Smooth muscle cell (in vitro differentiated cells): ENCODE measurements at regions not wholly inside any gene's neighbourhood (a gene's known extent, or its start where the extent isn't known, plus 50 kb on each side); places are given as distances from the start of the nearest gene placed in this dataset.

Source experiments
- DNase-seq: peaks from one replicate; lab custom pipeline; 2025; ENCODE audit not compliant: unreplicated experiment; lab: John Stamatoyannopoulos, UW
- H2AFZ ChIP-seq: fragments of 200-600 bp; sonication (generic); 2 replicates; pipeline ENCODE4 v1.6.0; 2016; ENCODE audit warnings: antibody characterized with exemption, low read depth, mild to moderate bottlenecking
- H3F3A ChIP-seq: fragments of 200-600 bp; sonication (generic); 2 replicates; pipeline ENCODE4 v1.6.0; 2017; ENCODE audit warnings: antibody characterized with exemption, low read depth
- H3K27ac ChIP-seq: fragments of 200-600 bp; sonication (generic); 2 replicates; pipeline ENCODE4 v1.5.1; 2016; ENCODE audit warnings: low read depth, mild to moderate bottlenecking
- H3K27me3 ChIP-seq: fragments of 200-600 bp; sonication (generic); 2 replicates; pipeline ENCODE4 v1.6.1; 2016; ENCODE audit warnings: low read depth, mild to moderate bottlenecking
- H3K36me3 ChIP-seq: fragments of 200-600 bp; sonication (generic); 2 replicates; pipeline ENCODE4 v1.5.1; 2016; ENCODE audit warnings: low read depth
- H3K4me1 ChIP-seq: fragments of 200-600 bp; sonication (generic); 2 replicates; pipeline ENCODE4 v1.5.1; 2016; ENCODE audit warnings: low read depth
- H3K4me2 ChIP-seq: fragments of 200-600 bp; sonication (generic); 2 replicates; pipeline ENCODE4 v1.6.0; 2016; ENCODE audit warnings: mild to moderate bottlenecking
- H3K4me3 ChIP-seq: fragments of 200-600 bp; sonication (generic); 2 replicates; pipeline ENCODE4 v1.5.1; 2016; ENCODE audit warnings: mild to moderate bottlenecking
- H3K79me2 ChIP-seq: fragments of 200-600 bp; sonication (generic); 2 replicates; pipeline ENCODE4 v1.6.0; 2016; ENCODE audit warnings: low read depth, mild to moderate bottlenecking
- H3K9ac ChIP-seq: fragments of 200-600 bp; sonication (generic); 2 replicates; pipeline ENCODE4 v1.6.0; 2016; ENCODE audit warnings: low read depth
- H3K9me3 ChIP-seq: fragments of 200-600 bp; sonication (generic); replicated peaks from 2 replicates; pipeline ENCODE4 v1.5.1; 2016; ENCODE audit warnings: low read depth
- H4K20me1 ChIP-seq: fragments of 200-600 bp; sonication (generic); 2 replicates; pipeline ENCODE4 v1.6.0; 2016; ENCODE audit warnings: low read depth
- WGBS: methylation state at CpG from one replicate; pipeline ENCODE4 v1.1.7; 2016; ENCODE audit warnings: low lambda C conversion rate; 5-methylcytosine and 5-hydroxymethylcytosine counted together
- TF ChIP-seq, protein P1 (sequence below): fragments of 200-600 bp; sonication (generic); IDR thresholded peaks from 2 replicates; pipeline ENCODE4 v1.5.1; 2017; ENCODE audit warnings: borderline replicate concordance, mild to moderate bottlenecking, antibody characterized with exemption; ENCODE audit not compliant: insufficient read depth, poor library complexity, severe bottlenecking

DNA sequence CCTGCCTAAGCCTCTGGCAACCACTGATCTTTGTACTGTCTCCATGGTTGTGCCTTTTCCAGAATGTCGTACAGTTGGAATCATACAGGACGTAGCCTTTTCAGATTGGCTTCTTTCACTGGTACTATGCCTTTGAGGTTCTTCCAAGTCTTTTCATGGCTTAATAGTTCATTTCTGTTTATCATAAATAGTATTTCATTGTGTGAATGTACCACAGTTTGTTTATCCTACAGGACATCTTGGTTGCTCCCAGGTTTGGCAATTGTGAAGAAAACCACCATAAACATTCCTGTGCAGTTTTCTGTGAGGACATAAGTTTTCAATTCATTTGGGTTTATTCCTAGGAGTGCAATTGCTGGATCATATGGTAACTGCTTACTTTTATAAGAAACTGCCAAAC, 190.6 kb upstream of the RAB4A start:
- no peak overlapping the region for H2AFZ ChIP-seq
- H3K4me1 ChIP-seq, result no peaks in the 10 kb centered on the region
- 98% methylated on average over 2 of the region's 2 CpGs for WGBS
- no peaks in the 10 kb centered on the region for H3F3A ChIP-seq
- no peak overlapping the region for H3K9ac ChIP-seq
- TF ChIP-seq, protein P1, sequence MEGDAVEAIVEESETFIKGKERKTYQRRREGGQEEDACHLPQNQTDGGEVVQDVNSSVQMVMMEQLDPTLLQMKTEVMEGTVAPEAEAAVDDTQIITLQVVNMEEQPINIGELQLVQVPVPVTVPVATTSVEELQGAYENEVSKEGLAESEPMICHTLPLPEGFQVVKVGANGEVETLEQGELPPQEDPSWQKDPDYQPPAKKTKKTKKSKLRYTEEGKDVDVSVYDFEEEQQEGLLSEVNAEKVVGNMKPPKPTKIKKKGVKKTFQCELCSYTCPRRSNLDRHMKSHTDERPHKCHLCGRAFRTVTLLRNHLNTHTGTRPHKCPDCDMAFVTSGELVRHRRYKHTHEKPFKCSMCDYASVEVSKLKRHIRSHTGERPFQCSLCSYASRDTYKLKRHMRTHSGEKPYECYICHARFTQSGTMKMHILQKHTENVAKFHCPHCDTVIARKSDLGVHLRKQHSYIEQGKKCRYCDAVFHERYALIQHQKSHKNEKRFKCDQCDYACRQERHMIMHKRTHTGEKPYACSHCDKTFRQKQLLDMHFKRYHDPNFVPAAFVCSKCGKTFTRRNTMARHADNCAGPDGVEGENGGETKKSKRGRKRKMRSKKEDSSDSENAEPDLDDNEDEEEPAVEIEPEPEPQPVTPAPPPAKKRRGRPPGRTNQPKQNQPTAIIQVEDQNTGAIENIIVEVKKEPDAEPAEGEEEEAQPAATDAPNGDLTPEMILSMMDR, result no peak
- H3K36me3 ChIP-seq, result no peaks in the 10 kb centered on the region
- no peaks in the 10 kb centered on the region for H3K79me2 ChIP-seq
- DNase-seq, result no peak
- H3K4me3 ChIP-seq, result no peak overlapping the region
- no peak overlapping the region for H3K27ac ChIP-seq
- H3K27me3 ChIP-seq, result no peaks in the 10 kb centered on the region
- H3K4me2 ChIP-seq, result no peak overlapping the region
- no peaks in the 10 kb centered on the region for H4K20me1 ChIP-seq
- no peaks in the 10 kb centered on the region for H3K9me3 ChIP-seq

DNA sequence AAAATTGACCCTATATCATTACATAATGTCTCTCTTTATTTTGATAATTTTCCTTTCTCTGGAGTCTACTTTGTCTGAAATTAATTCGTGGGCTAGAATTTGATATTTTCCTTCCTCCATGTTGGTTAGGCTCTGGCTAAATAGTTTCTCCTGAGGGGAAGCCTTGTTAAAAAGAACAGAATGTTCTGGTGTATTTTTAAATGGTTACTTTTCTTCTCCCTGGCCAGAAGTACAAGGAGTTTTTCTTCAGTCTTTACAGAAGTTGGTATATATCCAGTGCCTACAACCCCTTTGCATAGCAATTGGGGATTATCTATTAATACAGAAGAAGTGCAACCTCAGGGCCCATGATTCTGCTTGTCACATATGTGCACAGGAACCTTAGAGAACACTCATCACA, 185.6 kb upstream of the RAB4A start:
- TF ChIP-seq, protein P1, result no peak
- Histone ChIP-seq H3K27me3 (no peaks in the 10 kb centered on the region), H3K9ac (no peak overlapping the region), H3K9me3 (no peaks in the 10 kb centered on the region), H3K36me3 (no peaks in the 10 kb centered on the region), H3K79me2 (no peaks in the 10 kb centered on the region), H2AFZ (no peak overlapping the region), H4K20me1 (no peaks in the 10 kb centered on the region), H3K4me1 (no peaks in the 10 kb centered on the region), H3K4me3 (no peak overlapping the region), H3F3A (no peaks in the 10 kb centered on the region), H3K27ac (no peak overlapping the region), H3K4me2 (no peak overlapping the region)
- DNase-seq, result no peak
- WGBS, result 86% methylated on average over 1 of the region's 1 CpG

DNA sequence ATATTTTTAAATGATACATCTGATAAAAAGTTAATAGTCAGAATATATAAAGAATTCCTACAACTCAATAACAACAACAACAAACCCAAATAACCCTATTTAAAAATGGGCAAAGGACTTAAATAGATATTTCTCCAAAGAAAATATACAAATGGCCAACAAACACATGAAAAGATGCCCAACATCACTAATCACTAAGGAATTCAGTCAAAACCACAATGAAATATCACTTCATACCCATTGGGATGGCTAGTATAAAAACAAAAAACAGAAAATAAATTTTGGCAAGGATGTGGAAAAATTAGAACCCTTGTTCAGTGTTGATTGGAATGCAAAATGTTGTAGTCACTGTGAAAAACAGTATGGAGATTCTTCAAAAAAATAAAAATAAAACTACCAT, 184.8 kb upstream of the RAB4A start:
- Histone ChIP-seq H3K4me3 (no peak overlapping the region), H3K9ac (no peak overlapping the region), H3K9me3 (no peaks in the 10 kb centered on the region), H3K79me2 (no peaks in the 10 kb centered on the region), H3K4me1 (no peaks in the 10 kb centered on the region), H3K36me3 (no peaks in the 10 kb centered on the region), H4K20me1 (no peaks in the 10 kb centered on the region), H3K27me3 (no peaks in the 10 kb centered on the region), H3K27ac (no peak overlapping the region), H3F3A (no peaks in the 10 kb centered on the region), H2AFZ (no peak overlapping the region), H3K4me2 (no peak overlapping the region)
- TF ChIP-seq, protein P1, result no peak
- DNase-seq, result no peak

DNA sequence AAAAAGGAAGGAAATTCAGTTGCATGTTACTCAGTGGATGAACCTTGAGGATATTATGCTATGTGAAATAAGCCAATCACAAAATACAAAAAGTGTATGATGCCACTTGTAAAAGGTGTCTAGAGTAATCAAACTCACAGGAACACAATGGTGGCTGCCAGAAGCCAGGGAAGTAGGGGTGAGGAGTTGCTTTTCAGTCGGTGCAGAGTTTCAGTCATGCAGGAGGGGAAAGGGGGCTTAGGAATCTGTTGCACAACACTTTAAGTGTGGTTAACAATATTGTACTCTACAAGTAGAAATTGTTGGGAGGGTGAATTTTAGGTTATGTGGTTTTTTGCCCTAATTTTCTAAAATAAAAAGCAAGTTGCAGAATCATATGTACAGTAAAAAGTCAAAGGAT, 184.2 kb upstream of the RAB4A start:
- Histone ChIP-seq H2AFZ (no peak overlapping the region), H3K27ac (no peak overlapping the region), H3K9ac (no peak overlapping the region), H3F3A (no peaks in the 10 kb centered on the region), H3K4me1 (no peaks in the 10 kb centered on the region), H3K79me2 (no peaks in the 10 kb centered on the region), H3K4me3 (no peak overlapping the region), H3K27me3 (no peaks in the 10 kb centered on the region), H4K20me1 (no peaks in the 10 kb centered on the region), H3K36me3 (no peaks in the 10 kb centered on the region), H3K4me2 (no peak overlapping the region), H3K9me3 (no peaks in the 10 kb centered on the region)
- 52% methylated on average over 1 of the region's 1 CpG for WGBS
- TF ChIP-seq, protein P1, result no peak
- no peak for DNase-seq
